IPS-NIHi7 (cell line): ENCODE measurements at regions not wholly inside any gene's neighbourhood (a gene's known extent, or its start where the extent isn't known, plus 50 kb on each side); places are given as distances from the start of the nearest gene placed in this dataset.

Experiments
- DNase-seq: peaks from one replicate; pipeline ENCODE4 v3.0.0; 2012; ENCODE audit warnings: mixed read lengths; ENCODE audit errors: extremely low spot score

DNA sequence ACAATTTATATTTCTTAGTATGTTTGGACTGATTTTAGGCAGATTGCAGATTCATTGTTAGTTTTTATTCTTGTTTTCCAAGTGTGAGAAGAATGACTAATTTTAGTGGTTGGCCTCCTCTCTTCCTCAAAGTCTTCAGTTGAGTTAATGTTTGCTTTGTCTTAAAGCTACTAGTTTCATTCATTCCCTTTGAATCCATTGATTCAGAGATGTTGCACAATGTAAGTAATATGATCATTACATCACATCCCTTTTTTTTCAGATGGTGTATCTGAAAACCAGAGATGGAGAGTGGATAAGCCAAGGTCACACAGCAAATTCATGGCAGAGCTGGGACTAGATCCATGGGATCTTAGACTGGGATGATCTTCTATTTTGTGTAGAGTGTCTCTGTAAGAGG lies 577.5 kb downstream of the BCL11B start:
- DNase-seq: no peak

DNA sequence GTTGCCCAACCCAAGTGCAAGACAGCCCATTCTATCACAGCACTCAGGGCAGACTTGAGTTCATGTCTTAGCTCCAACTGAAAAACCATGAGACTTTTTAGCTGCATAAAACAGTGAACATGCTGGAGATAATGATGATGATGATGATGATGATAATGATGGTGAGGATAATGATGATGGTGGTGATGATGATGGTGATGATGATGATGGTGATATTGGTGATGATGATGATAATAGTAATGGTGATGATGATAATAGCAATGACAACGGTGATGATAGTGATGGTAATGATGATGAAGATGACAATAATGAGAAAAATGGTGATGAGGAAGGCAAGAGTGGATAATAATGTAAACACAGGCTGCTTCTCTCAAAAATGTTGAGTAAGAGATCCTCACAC lies 576.2 kb downstream of the BCL11B start:
- no peak for DNase-seq

DNA sequence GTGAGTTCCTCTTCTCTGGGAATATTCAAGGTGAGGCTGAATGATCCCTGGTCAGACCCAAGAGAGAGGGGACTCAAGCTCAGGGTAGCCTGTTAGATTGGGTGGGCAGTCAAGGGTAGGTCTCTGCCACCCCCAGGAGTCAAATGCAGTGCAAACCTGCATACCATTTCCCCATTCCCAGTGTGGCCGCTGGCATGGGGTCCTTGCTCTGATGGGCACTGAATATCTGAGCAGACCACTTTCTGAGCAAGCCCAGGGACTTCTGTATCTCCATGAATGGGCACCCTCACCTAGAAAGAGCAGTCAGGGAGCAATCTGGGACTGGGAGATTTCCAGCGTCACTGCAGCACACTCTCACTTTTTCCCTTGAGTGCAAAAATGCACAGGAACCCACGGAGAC lies 573.7 kb downstream of the BCL11B start:
- DNase-seq: no peak

DNA sequence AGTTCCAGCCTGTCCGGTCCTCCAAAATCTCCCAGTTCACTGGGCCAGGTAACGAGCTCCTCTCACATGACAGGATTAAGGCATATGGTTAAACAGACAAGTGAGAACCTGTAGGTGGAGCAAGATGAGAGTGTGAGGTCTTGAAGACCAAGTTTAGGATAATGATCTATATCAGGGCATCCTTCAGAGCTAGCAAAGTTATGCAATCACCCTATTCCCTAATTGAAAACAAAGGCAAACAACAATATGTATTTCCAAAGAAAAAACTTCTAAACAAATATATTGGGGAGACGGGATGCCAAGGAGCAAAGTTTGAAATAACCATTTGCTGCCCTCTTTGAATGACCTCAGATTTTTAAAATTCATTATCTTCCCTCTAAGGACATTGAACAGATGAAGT lies 571.2 kb downstream of the BCL11B start:
- DNase-seq: no peak

DNA sequence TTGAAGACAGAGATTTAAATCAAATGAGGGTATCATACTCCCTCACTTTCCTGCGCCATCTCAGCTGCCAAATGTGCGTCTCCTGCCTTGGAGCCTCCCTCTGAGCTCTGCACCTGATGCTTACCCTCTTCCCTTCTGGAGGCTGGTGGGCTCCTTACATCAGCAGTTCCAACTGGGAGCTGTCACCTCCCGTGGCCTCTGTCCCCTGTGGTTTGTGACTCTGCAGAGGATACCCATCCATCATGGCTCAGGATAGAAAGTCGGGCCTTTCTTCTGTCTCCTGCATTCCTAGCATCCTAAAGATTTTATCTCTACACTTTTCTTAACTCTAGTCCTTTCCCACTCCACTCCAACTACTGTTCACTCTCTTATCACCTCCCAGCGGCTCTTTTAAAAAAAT lies 570.6 kb downstream of the BCL11B start:
- no peak for DNase-seq

DNA sequence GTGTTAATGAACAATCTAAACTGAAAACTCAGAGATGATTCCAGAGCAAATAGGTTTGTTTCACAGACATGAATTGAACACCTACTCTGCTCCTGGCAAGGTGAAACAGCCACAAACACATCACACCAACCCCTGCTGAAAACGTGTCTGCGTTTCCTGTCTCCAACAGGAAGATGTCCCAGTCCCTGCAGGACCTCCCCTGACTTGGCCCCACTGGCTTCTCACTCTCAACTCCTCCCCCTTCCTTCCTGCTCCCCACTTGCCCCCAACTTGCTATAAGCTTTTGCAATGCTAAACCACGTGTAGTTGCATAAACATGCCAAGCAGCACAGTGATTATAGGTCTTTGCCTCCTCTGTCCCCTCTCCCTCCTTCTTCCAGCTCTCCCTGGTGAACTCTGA lies 567.6 kb downstream of the BCL11B start:
- no peak for DNase-seq

DNA sequence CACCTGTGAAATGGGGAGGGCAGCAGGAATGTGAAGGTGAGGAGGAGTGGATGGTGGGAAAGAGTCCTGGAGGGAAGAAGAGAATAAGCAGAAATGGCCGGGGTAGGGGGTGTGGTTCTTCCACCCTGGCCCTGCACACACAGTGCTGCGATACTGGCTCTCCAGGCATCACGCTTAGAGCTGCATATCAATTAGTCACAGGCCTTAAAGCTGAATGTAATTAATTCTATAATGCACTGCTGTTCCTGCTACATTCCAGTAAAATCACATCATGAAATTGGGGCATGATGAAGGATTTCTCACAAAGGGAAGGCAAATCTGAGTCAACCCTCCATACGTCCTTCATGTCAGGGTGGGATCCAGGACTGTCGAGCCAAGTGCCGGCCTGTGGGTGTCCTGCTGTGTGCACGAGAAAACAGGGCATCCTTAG lies 566.1 kb downstream of the BCL11B start:
- no peak for DNase-seq

DNA sequence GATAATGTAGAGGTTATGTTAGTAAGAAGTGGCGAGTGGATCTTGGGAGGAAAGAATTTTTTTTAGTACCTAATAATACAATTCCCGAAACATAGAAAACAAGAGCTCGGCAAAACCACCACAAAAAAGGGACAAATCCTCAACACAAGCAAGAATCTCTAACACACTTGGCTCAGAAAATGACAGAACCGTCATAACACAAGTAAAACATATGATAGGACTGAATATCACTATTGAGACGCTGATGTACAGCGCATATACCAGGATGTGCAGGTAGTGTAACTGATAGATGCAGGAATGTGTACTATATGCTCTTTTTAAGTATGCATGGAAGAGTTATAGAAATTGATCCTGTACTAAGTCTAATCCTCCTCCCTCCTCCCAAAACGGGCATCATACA lies 564.5 kb downstream of the BCL11B start:
- DNase-seq: no peak

DNA sequence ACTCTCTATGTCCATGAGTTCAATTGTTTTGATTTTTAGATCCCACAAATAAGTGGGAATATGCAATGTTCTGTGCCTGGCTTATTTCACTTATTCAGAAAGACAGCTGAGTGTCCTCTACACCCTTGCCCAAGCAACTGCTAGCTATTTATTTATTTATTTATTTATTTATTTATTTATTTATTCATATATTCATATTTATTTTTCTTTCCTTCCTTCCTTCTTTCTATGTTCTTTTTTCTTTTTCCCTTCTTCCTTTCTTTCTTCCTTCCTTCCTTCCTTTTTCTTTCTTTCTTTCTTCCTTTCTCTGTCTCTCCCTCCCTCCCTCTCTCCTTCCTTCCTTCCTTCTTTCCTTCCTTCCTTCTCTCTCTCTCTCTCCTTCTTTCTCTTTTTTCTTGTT lies 563.4 kb downstream of the BCL11B start:
- DNase-seq: no peak

DNA sequence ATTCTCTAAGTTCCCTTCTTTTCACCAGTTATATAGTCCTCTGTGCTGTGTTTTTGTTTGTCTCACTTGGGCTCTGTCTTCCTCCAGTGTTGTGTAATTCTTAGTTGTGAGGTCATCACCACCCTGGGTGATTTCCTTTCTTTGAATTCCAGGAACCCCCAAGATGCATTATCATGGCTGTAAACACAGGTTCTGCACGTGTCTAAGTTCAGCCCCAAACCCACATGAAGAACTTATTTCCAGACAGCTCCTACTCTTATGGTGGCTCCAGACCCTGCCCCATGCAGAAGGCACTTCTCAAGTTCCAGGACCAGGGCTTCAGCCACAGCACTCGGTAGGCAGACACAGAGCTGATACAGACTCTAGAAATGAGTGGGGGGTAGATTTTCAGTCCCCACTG lies 560.5 kb downstream of the BCL11B start:
- DNase-seq: no peak

DNA sequence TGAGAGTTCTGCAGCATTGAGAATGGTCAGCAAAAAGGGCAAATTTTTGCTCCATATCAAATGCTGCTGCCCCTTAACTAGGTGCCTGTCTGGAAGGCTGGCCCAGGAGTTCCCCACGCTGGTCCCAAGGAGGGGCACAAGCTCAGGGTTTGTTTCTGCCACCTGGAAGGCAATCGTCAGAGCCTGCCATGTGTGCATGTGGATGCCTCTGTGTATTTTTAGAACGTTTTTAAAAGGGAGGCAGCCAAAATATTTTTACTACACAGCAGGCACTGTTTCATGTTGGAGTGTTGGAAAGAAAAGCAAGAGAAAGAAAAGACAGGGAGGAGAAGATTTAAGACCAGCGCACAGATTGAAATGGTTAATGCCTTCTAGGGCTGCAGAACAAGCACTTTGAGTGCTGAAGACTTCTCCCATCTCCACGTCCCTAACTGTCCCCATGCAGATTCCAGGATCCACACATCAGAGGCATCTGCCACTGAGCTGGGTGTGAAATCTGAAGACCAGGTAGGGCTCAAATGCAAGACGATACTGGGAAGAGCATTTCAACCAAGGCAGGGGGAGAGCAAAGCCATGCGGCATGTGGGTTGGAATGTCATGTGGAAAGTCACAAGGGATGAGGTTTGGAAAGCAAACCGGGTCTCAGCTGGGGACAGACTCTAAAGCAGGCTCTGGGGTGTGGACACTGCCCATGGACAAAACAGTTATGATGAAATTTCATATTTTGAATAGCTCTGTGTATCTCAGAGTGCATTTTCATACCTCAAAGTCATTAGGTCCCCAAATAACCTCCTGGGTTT lies 557.2 kb downstream of the BCL11B start:
- DNase-seq: no peak

DNA sequence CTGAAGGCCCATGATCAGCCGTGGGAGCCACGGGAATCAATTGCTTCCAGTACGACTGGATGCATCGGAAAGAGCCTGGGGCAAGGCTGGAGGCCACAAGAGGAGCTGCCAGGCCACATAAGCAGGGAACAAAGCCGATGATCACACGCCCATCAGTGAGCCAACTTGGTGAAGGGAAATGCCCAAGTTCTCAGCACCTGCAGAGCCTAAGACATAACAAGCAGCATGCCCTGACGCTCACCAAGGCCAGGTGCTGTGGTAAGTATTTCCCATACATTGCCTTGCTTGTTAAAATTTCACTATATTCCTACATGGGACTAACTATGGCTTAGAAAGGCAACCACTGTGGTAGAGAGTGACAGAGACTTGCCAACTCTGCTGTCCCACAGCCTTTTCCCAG lies 555.9 kb downstream of the BCL11B start:
- no peak for DNase-seq

DNA sequence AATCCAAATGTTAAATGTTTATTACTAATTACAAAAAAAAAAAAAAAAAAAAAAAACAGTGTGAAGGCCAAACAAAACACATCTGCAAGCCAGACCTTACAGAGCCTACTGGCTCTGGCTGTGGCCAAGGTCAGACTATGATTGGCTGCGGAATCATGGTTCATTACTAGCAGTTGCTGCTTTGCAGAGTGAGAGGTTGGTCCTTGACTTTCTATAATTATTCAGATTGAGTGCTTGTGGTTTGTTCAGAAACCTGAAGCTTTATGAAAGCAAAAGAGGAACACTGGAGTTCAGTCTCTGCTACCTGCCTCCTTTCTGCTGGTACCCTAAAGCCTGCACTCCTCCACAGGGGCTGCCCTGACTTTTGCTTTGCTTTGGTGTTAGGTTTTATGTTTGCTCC lies 550.9 kb downstream of the BCL11B start:
- DNase-seq: no peak

DNA sequence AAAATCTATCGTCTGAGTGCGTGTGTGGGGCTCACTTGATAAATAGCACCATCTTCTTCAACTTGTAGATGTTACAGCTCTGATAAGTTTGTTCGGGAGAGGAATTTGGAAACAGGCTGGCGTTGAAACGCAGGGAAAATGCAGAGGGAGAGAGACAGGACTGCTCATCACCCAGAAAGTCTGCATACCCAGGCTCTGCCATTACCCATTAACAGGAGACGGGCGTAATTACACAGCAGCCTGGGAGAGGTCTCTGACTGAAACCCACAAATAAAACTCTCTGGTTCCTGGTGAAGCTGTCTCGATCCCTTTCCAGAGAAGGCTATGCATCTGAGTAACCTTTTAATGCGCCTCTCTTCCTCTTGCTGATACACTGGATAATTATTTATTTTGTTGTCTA lies 547.3 kb downstream of the BCL11B start:
- DNase-seq: no peak

DNA sequence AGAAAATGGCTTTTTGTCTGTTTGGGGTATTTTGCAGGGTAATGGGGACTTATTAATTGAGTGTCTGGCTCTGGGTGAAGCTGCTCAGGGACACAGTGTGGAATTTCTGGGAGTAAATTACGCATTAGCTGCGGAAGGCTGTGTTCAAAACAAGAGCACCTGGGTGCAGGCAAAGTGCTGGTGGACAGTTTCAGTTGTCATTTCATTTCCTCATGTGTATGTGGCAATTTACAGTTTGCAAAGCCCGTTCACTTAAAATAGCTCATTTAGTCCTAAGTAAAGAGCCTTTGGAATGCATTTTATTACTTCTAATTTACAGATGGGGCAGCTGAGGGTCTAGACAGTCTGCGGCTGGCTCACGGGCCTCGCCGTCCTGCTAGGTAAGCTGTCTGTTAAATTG lies 546.8 kb downstream of the BCL11B start:
- DNase-seq: no peak

DNA sequence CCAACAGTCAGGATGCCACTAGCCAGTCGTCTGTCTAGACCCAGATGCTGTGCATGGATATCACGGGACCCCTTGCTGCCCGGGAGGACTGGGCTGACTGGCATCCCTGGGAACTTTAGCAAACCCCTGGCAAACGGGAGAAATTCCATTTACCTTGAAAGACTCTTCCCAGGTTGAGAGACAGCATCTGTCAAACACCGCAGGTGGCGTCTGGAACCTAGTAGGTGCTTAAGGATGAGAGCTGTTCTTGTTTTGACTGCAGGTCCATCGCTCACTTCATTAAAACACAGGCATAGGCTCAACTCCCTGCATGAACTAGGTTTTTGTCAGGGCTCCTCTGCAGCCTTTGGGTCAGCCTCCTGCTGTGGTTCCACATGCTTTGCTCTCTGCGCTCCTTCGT lies 546.3 kb downstream of the BCL11B start:
- no peak for DNase-seq

DNA sequence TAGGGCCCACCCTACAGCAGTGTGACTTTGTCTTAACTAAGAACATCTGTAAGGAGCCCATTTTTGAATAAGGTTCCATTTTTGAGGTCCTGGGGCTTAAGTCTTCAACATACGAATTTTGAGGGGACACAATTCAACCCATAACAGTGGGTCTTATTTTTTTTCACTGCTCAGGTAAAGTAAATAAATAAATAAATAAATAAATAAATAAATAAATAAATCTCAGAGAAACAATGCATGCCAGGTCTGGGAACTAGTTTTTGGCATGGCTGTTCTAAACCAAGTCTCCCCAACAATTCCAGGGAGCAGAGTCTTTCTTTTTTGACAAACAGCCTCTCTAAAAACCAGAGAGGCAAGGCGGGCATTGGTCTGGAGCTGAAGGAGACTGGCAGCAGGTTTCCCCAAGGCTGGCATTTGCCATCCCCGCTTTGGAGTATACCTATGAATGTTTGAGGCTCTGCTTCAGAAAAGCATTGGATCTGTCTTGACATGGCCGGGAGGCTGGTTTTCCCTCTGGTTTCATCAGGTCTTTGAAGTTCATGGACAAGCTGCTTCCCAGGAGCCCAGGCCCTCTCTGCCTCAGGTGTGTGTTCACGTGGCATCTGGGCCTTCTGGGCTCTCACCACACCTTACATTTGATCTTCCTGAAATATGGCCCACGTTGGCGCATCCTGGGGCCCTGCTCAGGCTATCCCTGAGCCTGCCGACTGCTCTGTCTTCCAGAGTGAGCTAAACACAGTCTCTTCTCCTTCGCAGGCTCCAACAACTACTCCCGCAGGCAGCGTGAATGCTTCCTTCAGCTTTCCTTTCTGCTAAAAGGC lies 545.2 kb downstream of the BCL11B start:
- DNase-seq: no peak

DNA sequence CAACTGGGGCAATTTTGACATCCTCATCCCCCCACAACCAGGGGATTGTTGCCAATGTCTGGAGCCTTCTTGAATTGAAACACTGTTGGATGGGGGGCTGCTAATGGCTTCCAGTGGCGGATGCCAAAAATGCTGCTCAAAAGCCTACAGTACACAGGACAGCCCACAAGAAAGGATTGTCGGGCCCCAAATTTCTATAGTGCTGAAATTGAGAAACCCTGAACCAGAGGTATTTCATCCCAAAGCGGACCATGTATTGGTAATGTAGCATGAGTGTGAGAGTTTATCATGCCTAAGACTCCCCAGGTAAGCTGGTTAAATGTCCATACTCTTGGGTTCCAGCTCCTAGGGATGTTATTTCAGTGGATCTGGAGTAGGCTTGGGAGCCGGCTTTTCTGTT lies 544.0 kb downstream of the BCL11B start:
- DNase-seq: no peak

DNA sequence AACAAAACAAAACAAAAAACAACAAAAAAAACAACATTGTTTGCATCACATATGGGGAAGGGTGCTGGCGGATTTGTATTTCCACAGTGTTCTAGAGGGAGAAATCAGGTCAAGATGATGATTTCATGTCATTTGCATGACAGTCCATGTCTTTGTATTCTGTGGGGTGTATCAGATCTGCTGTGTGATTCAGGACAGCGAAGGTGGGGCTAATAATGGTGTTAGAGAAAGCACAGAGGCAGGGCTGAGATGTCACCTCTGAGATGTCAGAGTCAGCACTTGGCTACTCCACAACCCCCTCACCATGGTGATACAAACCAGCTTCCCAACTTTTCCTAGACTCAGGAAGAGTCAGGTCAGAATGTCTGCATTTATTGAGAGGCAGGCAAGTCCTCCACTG lies 543.2 kb downstream of the BCL11B start:
- DNase-seq: no peak

DNA sequence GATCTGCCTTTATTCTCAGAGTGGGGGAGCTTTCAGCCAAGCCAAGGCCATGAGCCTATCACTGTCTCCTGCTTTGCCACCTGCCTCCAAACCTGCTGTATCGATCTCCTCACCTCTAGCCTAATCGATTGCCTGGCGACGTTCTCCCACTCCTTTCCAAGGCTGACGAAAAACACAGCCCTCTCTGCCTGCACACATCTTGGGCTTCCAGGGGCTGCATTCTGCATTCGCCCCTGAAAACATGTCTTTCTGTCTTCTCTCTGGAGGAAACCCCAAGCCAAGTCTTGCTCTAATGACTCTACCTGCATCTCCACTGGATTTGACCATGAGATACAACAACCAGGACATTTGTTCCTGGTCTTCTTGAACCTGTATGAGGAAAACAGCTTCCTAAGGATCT lies 540.7 kb downstream of the BCL11B start:
- DNase-seq: no peak

DNA sequence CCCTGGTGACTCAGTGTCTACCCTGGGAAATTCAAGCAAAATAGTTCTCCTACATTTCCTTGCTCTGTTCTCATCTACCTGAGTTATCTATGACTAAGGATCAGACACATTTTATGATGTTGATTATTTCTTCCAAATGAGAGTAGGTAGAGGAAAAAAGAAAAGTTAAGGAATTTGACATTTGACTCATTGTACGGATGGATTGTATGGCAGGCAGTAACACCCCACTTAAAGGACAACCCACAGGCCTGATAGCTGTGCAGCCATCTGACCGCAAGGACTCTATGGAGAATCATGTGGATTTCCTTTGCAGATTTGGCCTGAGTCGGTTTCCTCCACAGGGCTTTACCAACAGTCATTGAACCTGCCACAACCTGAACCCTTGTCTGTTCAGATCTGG lies 540.3 kb downstream of the BCL11B start:
- DNase-seq: no peak

DNA sequence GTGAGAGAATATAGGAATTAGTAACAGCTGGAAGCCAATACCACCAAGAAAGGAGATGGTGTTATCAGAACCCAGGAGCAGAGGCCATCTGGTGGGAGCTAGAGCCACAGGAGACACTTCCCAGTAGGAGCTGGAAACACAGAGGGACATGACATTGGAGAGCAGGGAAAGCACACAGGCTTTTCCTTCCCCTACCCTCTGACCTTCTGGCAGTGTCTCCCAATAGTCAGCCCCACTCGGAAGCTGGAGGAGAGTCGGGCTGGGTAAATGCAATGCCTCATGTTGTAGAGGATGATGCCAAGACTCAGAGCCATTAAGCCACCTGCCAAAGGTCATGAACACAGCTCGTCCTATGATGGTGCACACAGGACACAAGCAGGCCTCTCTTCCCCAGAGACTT lies 538.5 kb downstream of the BCL11B start:
- DNase-seq: no peak

DNA sequence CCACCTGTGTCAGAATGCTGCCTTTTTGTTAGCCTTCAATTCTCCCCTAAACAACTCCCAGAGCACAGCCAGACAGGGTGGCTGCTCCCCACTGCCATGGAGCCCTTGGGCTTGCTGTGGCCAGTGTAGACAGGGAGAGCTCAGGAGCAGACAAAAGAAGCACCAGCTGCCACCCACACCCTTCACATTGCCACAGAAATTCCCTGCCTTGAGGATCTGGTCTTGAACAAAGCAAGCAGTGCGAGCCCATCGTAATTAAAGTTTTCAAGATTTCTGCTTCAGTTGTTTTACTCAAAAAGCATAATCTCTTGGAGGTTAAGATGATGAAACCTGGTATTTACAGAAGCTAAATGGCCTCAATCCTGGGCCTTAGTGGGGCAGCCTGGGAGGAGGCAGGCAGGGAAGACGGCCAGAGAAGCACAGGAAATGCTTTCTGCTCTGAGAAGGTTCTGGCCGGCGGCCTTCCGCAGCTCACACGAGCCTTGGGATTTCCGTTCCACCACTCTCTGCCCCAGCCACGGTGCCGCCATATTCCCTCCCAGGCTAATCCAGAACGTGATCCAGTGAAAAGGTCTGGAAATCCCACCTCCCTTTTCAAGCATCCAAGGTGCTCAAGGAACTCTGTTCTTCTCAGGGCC lies 535.2 kb downstream of the BCL11B start:
- no peak for DNase-seq
